WTC11 (cell line): ENCODE measurements at regions not wholly inside any gene's neighbourhood (a gene's known extent, or its start where the extent isn't known, plus 50 kb on each side); places are given as distances from the start of the nearest gene placed in this dataset.

Experiments
- NR3C1 ChIP-seq: sonication (generic); formaldehyde crosslinking; conservative IDR thresholded peaks from 2 replicates; pipeline ENCODE4 v1.8.1; 2023; ENCODE audit warnings: low read depth, mild to moderate bottlenecking, missing genetic modification reagents
- TF ChIP-seq, protein P1 (sequence below): fragments of 200-600 bp; IDR thresholded peaks from 2 replicates; pipeline ENCODE4 v1.8.0; 2022; ENCODE audit warnings: antibody characterized with exemption
- TF ChIP-seq, protein P2 (sequence below): sonication (generic); formaldehyde crosslinking; IDR thresholded peaks from 2 replicates; pipeline ENCODE4 v1.8.1; 2023; ENCODE audit warnings: mild to moderate bottlenecking, missing genetic modification reagents, moderate library complexity
- TF ChIP-seq, protein P3 (sequence below): sonication (generic); formaldehyde crosslinking; IDR thresholded peaks from 2 replicates; pipeline ENCODE4 v1.8.1; 2023; ENCODE audit warnings: mild to moderate bottlenecking, missing genetic modification reagents, moderate library complexity

DNA sequence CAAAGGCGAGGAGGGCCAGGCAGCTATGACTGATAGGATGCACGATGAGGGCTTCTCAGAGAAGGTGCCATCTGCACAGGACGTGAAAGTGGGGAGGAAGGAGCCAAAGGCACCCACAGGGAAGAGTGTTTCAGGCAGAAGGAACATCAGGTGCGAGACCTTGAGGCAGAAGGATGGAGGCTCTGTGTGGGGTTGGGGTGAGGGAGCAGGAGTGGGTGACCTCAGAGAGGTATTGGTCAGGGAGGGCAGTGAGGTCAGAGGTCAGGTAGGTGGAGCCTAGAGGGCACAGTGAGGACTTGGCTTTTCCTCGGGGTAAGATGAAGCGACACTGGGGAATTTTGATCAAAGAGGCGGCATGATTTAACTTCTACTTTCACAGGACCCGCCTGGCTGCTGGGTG lies 64.7 kb upstream of the XPA start:
- TF ChIP-seq, protein P1, sequence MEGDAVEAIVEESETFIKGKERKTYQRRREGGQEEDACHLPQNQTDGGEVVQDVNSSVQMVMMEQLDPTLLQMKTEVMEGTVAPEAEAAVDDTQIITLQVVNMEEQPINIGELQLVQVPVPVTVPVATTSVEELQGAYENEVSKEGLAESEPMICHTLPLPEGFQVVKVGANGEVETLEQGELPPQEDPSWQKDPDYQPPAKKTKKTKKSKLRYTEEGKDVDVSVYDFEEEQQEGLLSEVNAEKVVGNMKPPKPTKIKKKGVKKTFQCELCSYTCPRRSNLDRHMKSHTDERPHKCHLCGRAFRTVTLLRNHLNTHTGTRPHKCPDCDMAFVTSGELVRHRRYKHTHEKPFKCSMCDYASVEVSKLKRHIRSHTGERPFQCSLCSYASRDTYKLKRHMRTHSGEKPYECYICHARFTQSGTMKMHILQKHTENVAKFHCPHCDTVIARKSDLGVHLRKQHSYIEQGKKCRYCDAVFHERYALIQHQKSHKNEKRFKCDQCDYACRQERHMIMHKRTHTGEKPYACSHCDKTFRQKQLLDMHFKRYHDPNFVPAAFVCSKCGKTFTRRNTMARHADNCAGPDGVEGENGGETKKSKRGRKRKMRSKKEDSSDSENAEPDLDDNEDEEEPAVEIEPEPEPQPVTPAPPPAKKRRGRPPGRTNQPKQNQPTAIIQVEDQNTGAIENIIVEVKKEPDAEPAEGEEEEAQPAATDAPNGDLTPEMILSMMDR, result no peak
- TF ChIP-seq, protein P2, sequence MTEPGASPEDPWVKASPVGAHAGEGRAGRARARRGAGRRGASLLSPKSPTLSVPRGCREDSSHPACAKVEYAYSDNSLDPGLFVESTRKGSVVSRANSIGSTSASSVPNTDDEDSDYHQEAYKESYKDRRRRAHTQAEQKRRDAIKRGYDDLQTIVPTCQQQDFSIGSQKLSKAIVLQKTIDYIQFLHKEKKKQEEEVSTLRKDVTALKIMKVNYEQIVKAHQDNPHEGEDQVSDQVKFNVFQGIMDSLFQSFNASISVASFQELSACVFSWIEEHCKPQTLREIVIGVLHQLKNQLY (CRISPR knock-in tag), result no peak
- TF ChIP-seq NR3C1 (CRISPR knock-in tag), result no peak
- TF ChIP-seq, protein P3, sequence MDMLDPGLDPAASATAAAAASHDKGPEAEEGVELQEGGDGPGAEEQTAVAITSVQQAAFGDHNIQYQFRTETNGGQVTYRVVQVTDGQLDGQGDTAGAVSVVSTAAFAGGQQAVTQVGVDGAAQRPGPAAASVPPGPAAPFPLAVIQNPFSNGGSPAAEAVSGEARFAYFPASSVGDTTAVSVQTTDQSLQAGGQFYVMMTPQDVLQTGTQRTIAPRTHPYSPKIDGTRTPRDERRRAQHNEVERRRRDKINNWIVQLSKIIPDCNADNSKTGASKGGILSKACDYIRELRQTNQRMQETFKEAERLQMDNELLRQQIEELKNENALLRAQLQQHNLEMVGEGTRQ (CRISPR knock-in tag), result no peak
